ENCODE measurements at regions not wholly inside any gene's neighbourhood (a gene's known extent, or its start where the extent isn't known, plus 50 kb on each side); places are given as distances from the start of the nearest gene placed in this dataset.

GRCh38 chr10:20622531-20623211, 274.4 kb downstream of the NEBL start:
- no peak overlapping the region for H2AK9ac ChIP-seq (replicated peaks; ENCODE audit: low read depth, low read length, poor library complexity)
- H3K79me1 ChIP-seq (ENCODE audit: low read depth in 1 of 2, low read length in 2 of 2): no peaks in the 10 kb centered on the region
- no peak overlapping the region for H3K4ac ChIP-seq (ENCODE audit: low read depth, low read length)
- H4K8ac ChIP-seq (ENCODE audit: low read depth in 2 of 2, low read length in 2 of 2): no peak overlapping the region
- peak; percentile 1 for DNase-seq
- in situ Hi-C loops (cut with MboI; ENCODE audit: low sequenced_read_pairs): no loop called here
- H3K23ac ChIP-seq (ENCODE audit: low read depth, low read length): no peak overlapping the region
- no peak overlapping the region for H3K18ac ChIP-seq (ENCODE audit: low read depth, low read length)
- no peaks in the 10 kb centered on the region for H3K27me3 ChIP-seq (ENCODE audit: control insufficient read depth, insufficient read depth, low read length)
- no peaks in the 10 kb centered on the region for H3K4me1 ChIP-seq (ENCODE audit: control insufficient read depth, insufficient read depth, low read length)
- intact Hi-C loops (cut with micrococcal nuclease): no loop called here
- dilution Hi-C loops (cut with HindIII; ENCODE audit: low sequenced_read_pairs, unreplicated experiment): no loop called here
- no CpG with 5 or more reads among the region's 6 CpGs for WGBS, 2 experiments (ENCODE audit: extremely low coverage in 2 of 2, insufficient read length in 1 of 2)
- H4K20me1 ChIP-seq (ENCODE audit: insufficient read depth, low read length): no peaks in the 10 kb centered on the region
- no peak overlapping the region for H4K5ac ChIP-seq (ENCODE audit: low read depth, low read length)
- no peak overlapping the region for H3K9ac ChIP-seq (ENCODE audit: low read depth, low read length)
- H3K4me2 ChIP-seq (ENCODE audit: low read depth, low read length): no peak overlapping the region
- H2BK20ac ChIP-seq (ENCODE audit: low read depth, low read length): no peak overlapping the region
- no peak overlapping the region for H3K4me3 ChIP-seq (ENCODE audit: insufficient read depth, low read depth, low read length)
- BruUV-seq (replicated peaks): no TSS peak
- H3K14ac ChIP-seq (replicated peaks; ENCODE audit: low read depth, low read length): no peak overlapping the region
- no peak overlapping the region for H3K27ac ChIP-seq (ENCODE audit: insufficient read depth, low read length)
- no peak overlapping the region for H4K91ac ChIP-seq (ENCODE audit: insufficient read depth, low read depth, low read length)
- ChIA-PET CTCF (interaction anchor here (0.7 kb wide), 1 partner anchor 80 kb away, joined by 3 read pairs; no protein-coding TSS in a partner anchor), POLR2A (ENCODE audit: unreplicated experiment) (interaction anchor here (0.5 kb wide), 1 partner anchor 1547 kb away, joined by 3 read pairs; no protein-coding TSS in a partner anchor)
- peak; percentile 29; the same call in 1 of the 2 replicates for ATAC-seq (ENCODE audit: low read depth)
- H3K9me1 ChIP-seq (ENCODE audit: insufficient read depth, low read length): no peaks in the 10 kb centered on the region
- no peak overlapping the region for H2BK15ac ChIP-seq (ENCODE audit: low read depth, low read length)
- no peak overlapping the region for H2AFZ ChIP-seq (replicated peaks; ENCODE audit: low read length, poor library complexity)
- no peak overlapping the region for H3K56ac ChIP-seq (ENCODE audit: extremely low read depth, insufficient read depth, low read length)
- no peak overlapping the region for H2BK120ac ChIP-seq (ENCODE audit: low read depth, low read length)
- no peaks in the 10 kb centered on the region for H3K36me3 ChIP-seq (ENCODE audit: control insufficient read depth, insufficient read depth, low read length)
- no peak for TF ChIP-seq RCOR1 (IDR thresholded peaks at IDR 0.05; ENCODE audit: insufficient replicate concordance, low read length)
- TF ChIP-seq ELK1 (IDR thresholded peaks at IDR 0.05; ENCODE audit: borderline replicate concordance, low read depth, low read length): no peak
- TF ChIP-seq CHD1 (IDR thresholded peaks at IDR 0.05; ENCODE audit: low read depth, low read length): no peak
- TF ChIP-seq NFE2L2 (IDR thresholded peaks at IDR 0.05; ENCODE audit: low read depth, low read length): no peak
- no peak for TF ChIP-seq RAD21 (IDR thresholded peaks at IDR 0.05; ENCODE audit: low read length)
- no peak for TF ChIP-seq CTCF (conservative IDR thresholded peaks at IDR 0.05; ENCODE audit: low read depth, low read length)
- TF ChIP-seq SMC3 (IDR thresholded peaks at IDR 0.05; ENCODE audit: low read depth, low read length): no peak
- TF ChIP-seq MAFK (IDR thresholded peaks at IDR 0.05; ENCODE audit: low read depth, low read length): no peak
- no peak for TF ChIP-seq MXI1 (IDR thresholded peaks at IDR 0.05; ENCODE audit: borderline replicate concordance, low read depth, low read length)
- no peak for TF ChIP-seq POLR2A (IDR thresholded peaks at IDR 0.05; ENCODE audit: low read depth, low read length)
- no peak for TF ChIP-seq CEBPB (IDR thresholded peaks at IDR 0.05; ENCODE audit: low read depth, low read length)
- TF ChIP-seq RFX5 (IDR thresholded peaks at IDR 0.05; ENCODE audit: low read depth, low read length): no peak
- TF ChIP-seq, protein P1, sequence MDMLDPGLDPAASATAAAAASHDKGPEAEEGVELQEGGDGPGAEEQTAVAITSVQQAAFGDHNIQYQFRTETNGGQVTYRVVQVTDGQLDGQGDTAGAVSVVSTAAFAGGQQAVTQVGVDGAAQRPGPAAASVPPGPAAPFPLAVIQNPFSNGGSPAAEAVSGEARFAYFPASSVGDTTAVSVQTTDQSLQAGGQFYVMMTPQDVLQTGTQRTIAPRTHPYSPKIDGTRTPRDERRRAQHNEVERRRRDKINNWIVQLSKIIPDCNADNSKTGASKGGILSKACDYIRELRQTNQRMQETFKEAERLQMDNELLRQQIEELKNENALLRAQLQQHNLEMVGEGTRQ (IDR thresholded peaks at IDR 0.05; ENCODE audit: low read depth, low read length): no peak
- no peak for TF ChIP-seq BHLHE40 (IDR thresholded peaks at IDR 0.05; ENCODE audit: low read depth, low read length)
- no peak overlapping the region for H2BK5ac ChIP-seq (ENCODE audit: low read depth, low read length, poor library complexity, severe bottlenecking)
- no peaks in the 10 kb centered on the region for H3K9me3 ChIP-seq (ENCODE audit: control insufficient read depth, insufficient read depth, low read length)
- no peak overlapping the region for H2AK5ac ChIP-seq (ENCODE audit: low read depth, low read length)

Data from IMR-90 (cell line).